HS-27A (cell line): ENCODE measurements at regions not wholly inside any gene's neighbourhood (a gene's known extent, or its start where the extent isn't known, plus 50 kb on each side); places are given as distances from the start of the nearest gene placed in this dataset.

Experiments used
- DNase-seq: peaks from one replicate; pipeline ENCODE4 v3.0.0-alpha.2; 2012; ENCODE audit warnings: low read depth, missing footprints

GRCh38 chr2:196224756-196225155 is 53.4 kb upstream of the STK17B start:
- DNase-seq = no peak

DNA sequence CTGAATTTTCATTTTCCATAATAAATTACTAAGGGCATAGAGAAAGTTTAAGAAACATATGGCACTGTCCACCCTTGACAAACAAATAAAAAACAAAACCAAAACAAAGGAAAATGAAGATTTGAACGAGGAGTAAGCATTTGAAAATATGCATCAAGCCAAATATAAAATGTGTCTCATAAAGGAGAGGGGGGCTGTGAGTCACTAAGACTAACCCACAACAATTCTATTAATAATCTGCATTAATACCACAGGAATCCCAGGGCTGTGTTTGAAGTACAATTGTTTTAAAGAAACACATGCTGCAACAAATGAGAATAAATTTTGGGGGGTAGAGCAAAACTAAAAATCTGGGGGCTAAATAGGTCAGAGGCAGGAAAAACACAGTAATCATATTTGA is 53.8 kb upstream of the STK17B start:
- no peak for DNase-seq

DNA sequence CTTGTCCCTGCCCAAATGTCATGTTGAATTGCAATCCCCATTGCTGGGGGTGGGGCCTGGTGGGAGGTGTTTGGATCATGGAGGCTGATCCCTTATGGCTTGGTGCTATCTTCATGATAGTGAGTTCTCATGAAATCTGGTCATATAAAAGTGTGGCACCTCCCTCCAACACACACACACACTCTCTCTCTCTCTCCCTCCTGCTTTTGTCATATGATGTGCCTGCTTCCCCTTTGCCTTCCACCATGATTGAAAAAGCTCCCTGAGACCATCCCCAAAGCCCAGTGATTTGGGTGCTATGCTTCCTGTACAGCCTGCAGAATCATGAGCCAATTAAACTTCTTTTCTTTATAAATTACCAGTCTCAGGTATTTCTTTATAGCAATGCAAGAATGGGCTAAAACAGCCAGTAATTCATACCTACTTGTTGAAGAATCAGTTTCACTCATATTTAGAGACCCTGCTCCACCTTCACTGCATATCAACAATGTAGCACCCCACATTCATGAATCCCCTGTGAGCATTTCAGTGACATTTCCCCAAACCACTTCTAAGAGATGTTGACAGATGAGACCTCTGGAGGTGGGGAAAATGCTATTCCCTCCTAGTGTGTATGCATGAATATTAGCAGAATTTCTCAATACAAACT is 54.8 kb upstream of the STK17B start:
- DNase-seq = no peak

DNA sequence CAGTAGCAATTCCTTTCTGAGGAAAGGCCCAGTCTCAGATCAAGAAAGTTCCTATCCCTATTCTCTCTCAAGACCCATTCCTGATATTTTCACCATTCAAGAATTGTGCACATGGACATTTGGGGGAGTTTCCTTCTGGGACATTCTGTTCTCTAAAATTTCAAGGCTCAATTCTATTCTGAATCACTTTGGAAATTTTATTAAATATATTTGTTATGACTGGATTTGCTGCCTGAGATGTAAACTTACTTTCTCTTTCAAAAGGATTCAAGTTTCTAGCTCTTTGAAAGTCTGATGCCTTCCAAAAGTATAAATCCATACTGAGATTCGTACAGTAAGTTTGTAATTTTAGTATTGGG is 55.3 kb upstream of the STK17B start:
- DNase-seq = no peak

GRCh38 chr2:196229013-196229412 is 57.6 kb upstream of the STK17B start:
- DNase-seq = no peak

DNA sequence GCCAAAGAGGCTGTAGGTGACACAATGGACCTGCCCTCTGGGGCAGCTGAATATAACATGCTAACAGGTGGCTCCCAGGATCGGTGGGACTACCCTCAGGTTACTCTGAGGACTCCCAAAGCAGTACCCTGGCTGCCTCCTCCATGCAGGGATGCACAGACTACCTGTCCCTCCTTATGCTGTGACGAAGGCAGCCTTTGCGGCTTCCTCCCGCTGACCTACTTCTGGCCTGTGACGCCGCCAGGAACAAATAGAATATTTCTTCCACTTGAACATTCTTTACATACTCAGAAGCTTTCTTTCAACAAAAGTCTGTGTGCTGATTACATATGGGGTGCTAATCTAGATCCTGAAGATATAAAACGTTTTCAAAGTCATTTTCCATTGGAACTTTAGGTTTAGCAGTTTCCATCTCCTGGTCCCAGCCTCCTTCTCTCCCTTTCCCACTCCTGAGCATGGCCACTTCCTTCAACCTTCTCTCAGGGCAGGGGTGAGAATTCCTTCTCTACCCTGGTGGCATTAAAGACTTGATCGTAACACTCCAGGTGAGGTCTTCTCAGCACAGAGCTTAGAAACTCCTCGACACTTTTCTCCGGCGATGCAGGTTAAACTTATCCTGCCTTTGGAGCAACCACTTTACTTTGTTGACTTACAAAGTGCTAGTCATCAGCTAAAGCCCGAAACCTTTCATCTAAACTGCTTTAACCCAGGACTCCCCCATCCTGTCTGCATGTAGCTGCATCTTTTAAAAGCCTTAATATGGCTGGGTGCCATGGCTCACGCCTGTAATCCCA is 58.9 kb upstream of the STK17B start:
- DNase-seq = no peak

DNA sequence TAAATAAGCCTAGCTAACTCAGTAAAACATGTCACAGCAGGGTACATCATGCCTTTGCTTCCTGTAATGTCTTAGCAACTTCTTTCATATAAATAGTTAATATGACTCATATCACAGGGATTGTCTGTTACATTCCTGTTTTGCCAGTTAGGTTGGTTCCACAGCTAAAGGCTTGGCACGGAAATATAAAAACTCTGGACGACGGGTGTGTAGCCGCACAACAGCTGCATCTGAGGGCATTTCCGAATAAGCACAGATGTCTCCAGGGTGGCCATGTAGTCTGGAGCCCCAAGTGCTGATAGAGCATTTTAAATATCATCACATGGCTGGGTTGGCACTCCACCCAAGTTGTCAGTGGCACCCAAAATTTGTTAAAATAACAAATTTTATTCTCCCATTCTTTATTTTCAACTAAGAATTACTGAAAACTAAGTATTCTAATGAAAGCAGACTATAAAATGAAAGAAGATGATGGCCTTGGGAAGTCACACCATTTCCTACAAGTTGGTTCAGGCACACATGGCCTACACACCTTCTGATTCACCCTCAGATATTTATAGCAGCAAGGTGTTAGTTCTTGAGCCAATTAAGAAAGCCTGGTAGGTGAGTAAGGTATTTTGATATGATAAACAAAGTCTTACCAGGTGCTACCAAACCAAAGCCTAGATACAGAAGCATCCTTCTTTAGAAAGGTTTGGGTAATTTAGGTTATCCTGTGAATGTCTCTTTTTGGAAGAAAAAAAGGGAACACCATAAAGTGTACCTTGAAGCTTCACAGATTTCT is 61.8 kb upstream of the STK17B start:
- DNase-seq = peak; percentile 68

DNA sequence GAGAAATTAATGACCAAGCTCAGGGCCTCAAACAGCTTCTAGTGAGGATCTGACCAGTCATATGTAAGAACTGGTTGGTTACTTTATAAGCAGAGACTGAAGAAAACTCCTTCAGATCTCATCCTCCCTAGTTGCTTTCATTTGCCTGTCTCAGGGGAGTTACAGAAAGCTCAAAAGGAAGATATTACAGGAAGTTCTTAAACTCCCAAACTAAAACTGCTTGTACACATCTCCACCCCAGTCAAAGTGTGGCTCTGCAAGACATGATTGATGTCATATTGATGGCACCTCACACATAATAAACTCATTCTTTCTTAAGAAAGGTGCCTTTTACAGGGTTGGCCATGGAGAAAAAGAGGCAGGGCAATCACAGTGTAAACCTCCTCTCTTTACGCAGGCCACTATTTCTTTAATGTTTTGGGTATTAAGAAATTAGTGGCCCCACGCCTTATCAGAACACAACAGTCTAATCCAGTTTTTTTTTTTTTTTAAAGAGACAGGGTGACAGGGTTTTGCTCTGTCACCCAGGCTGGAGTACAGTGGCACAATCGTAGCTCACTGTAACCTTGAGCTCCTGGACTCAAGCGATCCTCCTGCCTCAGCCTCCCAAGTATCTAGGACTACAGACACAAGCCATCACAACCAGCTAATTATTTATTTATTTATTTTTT is 62.6 kb upstream of the STK17B start:
- no peak for DNase-seq

- DNase-seq = no peak
Measured at GRCh38 chr2:196234672-196235071, 63.3 kb upstream of the STK17B start.

DNA sequence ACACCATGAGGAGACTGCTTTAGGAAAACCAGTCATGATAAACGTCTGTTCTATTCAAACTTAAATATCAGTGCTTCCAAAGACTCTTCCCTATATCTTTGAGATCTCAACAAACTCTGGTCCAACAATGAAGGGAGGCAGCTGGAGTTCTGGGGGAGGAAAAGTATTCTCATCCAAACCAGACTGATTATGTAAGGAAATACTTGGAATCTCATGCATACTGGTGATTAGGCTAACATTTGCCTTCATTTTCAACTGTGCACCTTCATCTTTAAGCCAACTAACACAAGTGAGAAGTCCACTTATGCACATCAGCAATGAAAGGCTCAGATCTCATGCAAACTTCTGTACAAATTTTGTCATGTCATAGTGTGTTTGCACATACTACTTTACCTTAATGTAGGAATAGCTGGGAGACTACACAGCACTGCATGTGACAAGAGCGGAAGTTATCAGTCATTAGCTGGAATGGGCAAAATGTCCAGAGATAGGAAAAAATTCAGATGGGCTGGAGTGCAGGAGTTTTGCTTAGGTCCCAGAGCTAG is 67.5 kb upstream of the STK17B start:
- no peak for DNase-seq

DNA sequence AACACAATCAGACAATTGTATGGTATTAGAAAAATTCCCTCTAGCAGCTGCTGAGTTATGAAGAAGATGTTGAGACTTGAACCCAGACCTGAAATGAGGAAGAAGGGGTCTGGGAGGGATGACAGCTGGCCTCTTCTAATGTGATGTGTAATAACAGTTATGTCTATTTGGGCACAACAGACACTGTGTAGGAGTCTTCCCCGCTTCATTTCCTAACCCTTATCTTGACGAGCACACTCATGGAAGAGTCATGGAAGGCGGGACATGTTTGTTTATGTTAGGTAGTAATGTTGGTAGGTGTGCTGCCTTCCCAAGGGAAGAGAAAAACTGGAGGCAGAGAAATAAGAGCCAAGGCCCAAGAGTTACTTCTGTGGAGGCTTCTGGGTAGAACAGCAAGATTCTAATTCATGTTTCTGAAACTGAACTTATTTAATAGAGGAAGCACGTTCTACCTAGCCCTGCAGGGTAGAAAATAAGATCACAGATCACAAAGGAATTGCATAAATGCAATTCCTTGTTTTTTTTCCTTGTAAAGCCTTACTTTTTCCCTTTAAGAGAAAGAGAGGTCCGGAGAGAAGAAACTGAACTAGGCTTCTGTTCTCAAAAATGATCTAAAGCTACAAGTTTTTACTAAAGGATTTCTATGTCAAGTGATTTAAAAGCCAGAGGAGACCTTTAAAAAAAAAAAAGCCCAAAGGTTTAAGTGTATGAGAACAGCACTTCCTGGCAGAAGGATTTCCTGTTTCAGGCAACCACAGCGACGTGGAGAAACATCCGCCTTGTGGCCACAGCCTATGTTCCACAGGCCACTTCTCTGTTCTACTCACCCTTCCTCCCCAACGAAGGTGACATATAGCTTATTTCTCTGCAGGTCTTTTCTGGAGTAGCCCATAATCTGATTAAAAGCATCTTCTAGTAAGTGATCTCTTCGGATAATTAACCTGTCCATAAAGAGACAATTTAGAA is 68.5 kb upstream of the STK17B start:
- DNase-seq = no peak

- DNase-seq = no peak
Measured at GRCh38 chr2:196241175-196241574, 69.8 kb upstream of the STK17B start.

DNA sequence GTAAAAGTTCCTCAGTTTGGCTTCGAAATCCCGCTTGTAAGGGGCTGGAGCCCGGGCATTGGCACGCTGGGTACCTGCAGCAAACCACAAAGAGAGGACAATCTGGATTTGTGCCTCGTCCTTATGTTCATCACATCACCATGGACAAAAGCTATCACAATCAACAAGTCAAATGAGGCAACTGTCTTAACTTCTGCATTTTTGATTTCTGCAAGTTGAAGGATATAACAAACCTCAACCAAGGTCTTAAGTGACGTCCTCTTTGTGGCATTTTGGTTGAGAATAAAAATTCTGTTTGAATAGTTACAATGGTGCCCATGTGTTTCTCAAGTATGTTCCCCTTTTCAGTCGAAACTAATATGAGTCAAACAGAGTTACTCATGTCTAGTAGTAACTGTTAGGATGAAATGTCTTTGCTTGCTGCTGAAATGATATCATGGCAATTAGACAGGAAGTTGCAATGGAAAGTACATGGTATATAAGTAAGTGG is 70.8 kb upstream of the STK17B start:
- DNase-seq = no peak

DNA sequence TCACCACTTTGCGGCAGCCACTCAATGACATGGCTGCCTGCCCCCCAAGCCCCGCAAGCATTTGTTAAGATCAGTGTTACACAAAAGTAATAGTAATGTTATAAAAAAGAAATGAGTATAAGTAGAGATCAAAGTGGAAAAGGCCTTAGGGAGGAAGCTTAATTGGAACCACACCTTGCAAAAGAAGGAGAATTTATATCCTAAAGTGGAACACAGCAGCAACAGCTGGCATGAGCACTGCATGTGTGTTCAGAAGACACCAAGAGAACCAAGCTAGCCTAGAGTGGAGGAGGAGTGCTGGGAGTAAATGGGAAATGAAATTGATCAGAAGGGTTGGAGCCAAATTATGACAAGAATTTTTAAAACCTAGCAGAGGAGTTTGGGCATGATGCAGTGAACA is 73.1 kb upstream of the STK17B start:
- no peak for DNase-seq

- no peak for DNase-seq
Measured at GRCh38 chr2:196244966-196245365, 73.6 kb upstream of the STK17B start.

- no peak for DNase-seq
Measured at GRCh38 chr2:196245378-196246140, 74.2 kb upstream of the STK17B start.

DNA sequence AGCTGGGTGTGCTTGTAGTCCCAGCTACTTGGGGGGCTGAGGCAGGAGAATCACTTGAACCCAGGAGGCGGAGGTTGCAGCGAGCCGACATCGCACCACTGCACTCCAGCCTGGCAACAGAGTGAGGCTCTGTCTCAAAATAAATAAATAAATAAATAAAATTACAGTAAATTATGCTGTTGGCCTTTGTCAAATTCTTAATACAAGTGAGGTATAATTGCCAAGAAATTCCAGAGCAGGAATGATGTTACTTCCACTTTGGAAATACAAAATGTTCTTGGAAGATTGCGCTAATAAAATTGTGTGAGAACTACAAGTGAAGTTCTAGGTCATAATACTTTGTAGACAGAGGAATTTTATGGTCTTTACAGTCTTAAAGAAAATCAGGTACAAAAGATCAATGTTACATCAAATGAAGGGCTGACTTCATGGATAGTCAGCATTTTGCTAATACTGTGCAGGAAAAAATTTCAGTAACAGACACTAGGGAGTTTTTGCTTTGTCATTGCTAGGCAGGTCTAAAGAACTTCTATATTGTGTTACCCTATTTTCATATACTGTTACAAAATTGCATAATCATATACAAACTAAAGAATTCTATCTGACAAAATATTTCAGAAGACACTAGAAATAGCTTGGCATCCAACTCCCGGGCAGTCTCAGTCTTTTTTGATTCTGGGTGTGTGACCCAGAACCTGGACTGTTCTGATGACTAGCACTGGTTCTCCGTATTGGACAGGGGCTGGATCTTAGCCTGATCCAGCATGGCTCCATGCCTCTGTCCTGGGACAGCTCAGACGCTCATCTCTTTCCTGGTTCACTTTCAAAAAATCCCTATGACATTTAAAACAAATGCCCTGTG is 76.0 kb upstream of the STK17B start:
- no peak for DNase-seq

DNA sequence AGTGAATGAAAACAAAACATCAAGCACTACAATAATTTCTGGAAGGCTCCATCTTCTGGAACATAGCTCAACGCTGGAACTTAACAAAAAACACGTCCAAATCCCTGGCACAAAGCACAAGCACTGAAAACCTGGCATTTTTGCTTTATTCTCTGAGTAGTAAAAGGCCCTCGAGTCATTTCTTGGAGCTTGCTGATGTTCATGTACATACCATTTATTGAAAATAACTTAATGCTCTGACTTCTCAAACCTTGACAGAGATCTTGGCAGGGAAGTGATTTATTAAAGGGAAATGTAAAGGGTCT is 76.5 kb upstream of the STK17B start:
- DNase-seq = no peak

DNA sequence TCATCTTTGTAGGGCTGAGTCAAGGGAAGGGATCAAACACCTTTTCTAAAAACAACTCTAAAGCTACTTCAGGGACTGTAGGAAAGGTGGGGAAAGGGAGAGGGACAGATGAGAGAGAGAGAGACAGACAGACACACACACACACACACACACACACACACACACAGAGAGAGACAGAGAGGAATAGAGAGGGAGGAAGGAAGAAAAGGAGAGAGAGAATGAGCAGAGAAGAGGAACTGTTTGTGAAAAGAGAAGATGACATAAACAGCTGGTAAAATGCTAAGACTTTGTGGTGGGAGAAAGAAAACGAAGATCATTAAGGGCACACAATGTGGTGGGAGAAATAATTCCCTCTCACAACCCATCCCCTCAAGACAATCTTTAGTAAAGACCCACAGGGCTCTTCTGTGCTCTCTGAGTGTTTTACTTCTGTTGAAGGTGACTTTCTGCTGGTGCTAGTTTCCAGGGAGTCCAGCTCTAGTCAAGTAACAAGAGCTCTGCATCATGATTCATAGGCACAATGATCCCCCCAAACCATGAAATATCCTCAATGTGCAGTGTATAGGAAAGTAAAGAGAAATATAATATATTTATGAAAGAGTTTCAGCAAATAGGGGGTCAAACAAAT is 77.2 kb upstream of the STK17B start:
- DNase-seq = no peak
